Thoracic aorta (tissue), 2 donors: ENCODE measurements at regions not wholly inside any gene's neighbourhood (a gene's known extent, or its start where the extent isn't known, plus 50 kb on each side); places are given as distances from the start of the nearest gene placed in this dataset.

Experiments
- ATAC-seq: fragments of 150-250 bp; one replicate; pipeline ENCODE4 v1.8.0; 2017; ENCODE audit warnings: low read depth; ENCODE audit not compliant: insufficient number of reproducible peaks, low FRiP score
- DNase-seq: peaks from one replicate; pipeline ENCODE4 v3.0.0-alpha.2; 2020; ENCODE audit warnings: low spot score
- H3K27ac ChIP-seq, 2 donors: fragments of 200-600 bp; sonication (generic); 1 replicate in 1 of 2; 2 replicates in 1 of 2; pipeline ENCODE4 v1.5.1; 2016; ENCODE audit warnings: mild to moderate bottlenecking in 2 of 2, moderate library complexity in 2 of 2
- H3K27me3 ChIP-seq: fragments of 200-600 bp; sonication (generic); replicated peaks from 2 replicates; pipeline ENCODE4 v1.6.0; 2016; ENCODE audit warnings: mild to moderate bottlenecking; ENCODE audit not compliant: insufficient read depth
- H3K36me3 ChIP-seq: fragments of 200-600 bp; sonication (generic); one replicate; pipeline ENCODE4 v1.5.1; 2016
- H3K4me1 ChIP-seq, 2 donors: fragments of 200-600 bp; sonication (generic); 1 replicate in 1 of 2; 2 replicates in 1 of 2; pipeline versions ENCODE4 v1.5.1 to v1.6.0; 2016; ENCODE audit warnings: low read depth in 2 of 2, mild to moderate bottlenecking in 1 of 2; ENCODE audit not compliant: control insufficient read depth in 1 of 2
- H3K4me3 ChIP-seq: fragments of 200-600 bp; sonication (generic); 2 replicates; pipeline ENCODE4 v1.5.1; 2016; ENCODE audit warnings: mild to moderate bottlenecking
- H3K9me3 ChIP-seq: fragments of 200-600 bp; sonication (generic); 2 replicates; pipeline ENCODE4 v1.5.1; 2016
- CTCF ChIP-seq: fragments of 200-600 bp; sonication (generic); IDR thresholded peaks from one replicate; pipeline ENCODE4 v1.5.1; 2019; ENCODE audit warnings: antibody characterized with exemption

- ATAC-seq (no peak), DNase-seq (no peak)
- Histone ChIP-seq H3K27ac (no peak overlapping the region), H3K27me3 (no peaks in the 10 kb centered on the region), H3K36me3 (no peaks in the 10 kb centered on the region), H3K9me3 (no peaks in the 10 kb centered on the region), H3K4me1 (no peaks in the 10 kb centered on the region), H3K4me3 (no peak overlapping the region)
- TF ChIP-seq CTCF, result no peak
Measured at GRCh38 chr18:53649621-53650020, 574.8 kb downstream of the MBD2 start.

- H3K27me3 ChIP-seq, result no peaks in the 10 kb centered on the region
- no peak for DNase-seq
Measured at GRCh38 chr18:53644799-53645471, 579.5 kb downstream of the MBD2 start.

GRCh38 chr18:53639687-53640086 lies 584.8 kb downstream of the MBD2 start:
- ATAC-seq, result no peak
- no peak for TF ChIP-seq CTCF
- no peak overlapping the region for H3K4me3 ChIP-seq

More at GRCh38 chr18:53644799-53645471, 579.5 kb downstream of the MBD2 start:
- H3K9me3 ChIP-seq, result no peaks in the 10 kb centered on the region
- no peak overlapping the region for H3K27ac ChIP-seq
- H3K36me3 ChIP-seq, result no peaks in the 10 kb centered on the region
- no peak for TF ChIP-seq CTCF
- no peak overlapping the region for H3K4me3 ChIP-seq
- H3K4me1 ChIP-seq, result no peaks in the 10 kb centered on the region
- no peak for ATAC-seq

GRCh38 chr18:53629337-53629736 lies 595.1 kb downstream of the MBD2 start:
- TF ChIP-seq CTCF, result no peak
- no peak for ATAC-seq

More at GRCh38 chr18:53639687-53640086, 584.8 kb downstream of the MBD2 start:
- Histone ChIP-seq H3K4me1 (no peaks in the 10 kb centered on the region), H3K9me3 (no peaks in the 10 kb centered on the region), H3K36me3 (no peaks in the 10 kb centered on the region), H3K27me3 (no peaks in the 10 kb centered on the region), H3K27ac (no peak overlapping the region)
- DNase-seq, result no peak

GRCh38 chr18:53625997-53626599 lies 598.4 kb downstream of the MBD2 start:
- Histone ChIP-seq H3K36me3 (no peaks in the 10 kb centered on the region), H3K27ac (no peak overlapping the region), H3K9me3 (no peaks in the 10 kb centered on the region), H3K4me3 (no peak overlapping the region), H3K4me1 (no peaks in the 10 kb centered on the region), H3K27me3 (no peaks in the 10 kb centered on the region)
- no peak for DNase-seq
- ATAC-seq, result no peak
- TF ChIP-seq CTCF, result no peak

More at GRCh38 chr18:53629337-53629736, 595.1 kb downstream of the MBD2 start:
- no peaks in the 10 kb centered on the region for H3K4me1 ChIP-seq
- H3K27ac ChIP-seq, result no peak overlapping the region
- H3K27me3 ChIP-seq, result no peaks in the 10 kb centered on the region
- no peak for DNase-seq
- no peaks in the 10 kb centered on the region for H3K9me3 ChIP-seq
- H3K36me3 ChIP-seq, result no peaks in the 10 kb centered on the region
- no peak overlapping the region for H3K4me3 ChIP-seq
